GM23248 (cell line): ENCODE measurements at regions not wholly inside any gene's neighbourhood (a gene's known extent, or its start where the extent isn't known, plus 50 kb on each side); places are given as distances from the start of the nearest gene placed in this dataset.

Experiments
- EZH2 ChIP-seq: fragments of 200-600 bp; sonication (generic); IDR thresholded peaks from 2 replicates; pipeline ENCODE4 v1.6.1; 2018; ENCODE audit warnings: antibody characterized with exemption, mild to moderate bottlenecking; ENCODE audit not compliant: insufficient read depth, poor library complexity, severe bottlenecking
- EZH2phosphoT487 ChIP-seq: fragments of 200-600 bp; sonication (generic); IDR thresholded peaks from 2 replicates; pipeline ENCODE4 v1.6.1; 2018; ENCODE audit warnings: antibody characterized with exemption, moderate library complexity, mild to moderate bottlenecking, low read depth; ENCODE audit not compliant: insufficient read depth

DNA sequence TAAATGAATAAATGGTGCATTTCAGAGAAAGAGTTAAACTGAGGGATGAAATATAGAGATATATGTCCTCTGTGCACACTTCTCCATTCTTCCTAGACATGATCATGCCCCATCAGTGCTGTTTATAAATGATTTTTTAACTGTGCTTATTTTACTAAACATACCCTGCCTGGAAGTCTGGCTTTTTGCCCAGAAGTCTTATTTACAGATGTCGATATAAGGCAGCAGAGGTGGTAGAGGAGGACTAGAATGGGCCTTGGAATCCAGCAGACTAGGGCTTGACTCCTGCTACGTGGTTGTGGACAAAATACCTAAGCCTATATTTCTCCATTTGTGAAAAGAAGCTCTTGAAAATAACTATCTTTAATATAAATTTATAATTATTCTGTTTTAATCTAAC, 355.5 kb downstream of the RAD51AP2 start:
- TF ChIP-seq EZH2 (no peak), EZH2phosphoT487 (no peak)
